ENCODE measurements at regions not wholly inside any gene's neighbourhood (a gene's known extent, or its start where the extent isn't known, plus 50 kb on each side); places are given as distances from the start of the nearest gene placed in this dataset.
"Not testable (repeated sequence)": the region's sequence is repeated elsewhere in the genome, so short reads cannot be mapped to it uniquely, and the experiment has no call there.

DNA sequence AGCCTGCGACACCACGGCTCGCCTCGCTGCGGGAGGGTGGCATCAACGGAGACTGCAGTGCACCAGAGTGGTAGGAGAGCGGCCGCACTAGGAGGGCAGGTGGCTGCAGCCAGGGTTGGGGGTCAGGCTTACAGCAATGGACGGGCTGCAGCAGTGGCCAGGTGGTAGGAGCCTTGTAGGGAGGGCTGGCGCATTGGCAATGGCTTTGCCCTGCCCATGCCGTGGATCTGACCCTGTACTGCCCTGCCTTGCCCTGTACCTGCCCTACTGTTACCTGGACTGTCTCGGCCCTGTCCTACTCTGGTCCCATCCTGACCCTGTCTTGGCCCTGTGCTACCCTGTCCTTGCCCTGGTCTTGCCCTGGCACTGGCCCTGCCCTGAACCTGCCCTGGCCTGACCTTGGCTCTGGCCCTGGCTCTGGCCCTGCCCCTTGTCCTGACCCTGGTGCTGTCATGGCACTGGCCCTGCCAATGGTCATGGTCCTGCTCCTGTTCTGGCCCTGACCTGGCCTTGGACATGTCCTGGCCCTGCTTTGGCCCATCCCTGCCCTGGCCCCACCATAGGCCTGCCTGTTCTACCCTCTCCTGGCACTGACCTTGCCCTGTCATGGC is 240.0 kb downstream of the GOLGA6L6 start:
- not testable (repeated sequence) for H2AK5ac ChIP-seq (ENCODE audit: low read length); H3K79me2 ChIP-seq (ENCODE audit: control insufficient read depth, insufficient read depth, low read length); H2BK120ac ChIP-seq (ENCODE audit: low read depth, low read length); H3K4me2 ChIP-seq (ENCODE audit: low read length); H2BK5ac ChIP-seq (ENCODE audit: low read length); H3K79me1 ChIP-seq (ENCODE audit: low read length); H4K5ac ChIP-seq (ENCODE audit: low read length); H3K4me1 ChIP-seq (ENCODE audit: control insufficient read depth, low read depth, low read length); H3K23ac ChIP-seq (ENCODE audit: low read length); H3K56ac ChIP-seq (ENCODE audit: low read length); DNase-seq; H3K36me3 ChIP-seq (ENCODE audit: control insufficient read depth, insufficient read depth, low read length); H2BK15ac ChIP-seq (replicated peaks; ENCODE audit: low read depth); H3K9ac ChIP-seq (ENCODE audit: low read length); H3K4me3 ChIP-seq (ENCODE audit: low read length); H3K27ac ChIP-seq (ENCODE audit: low read depth, low read length); H3K4ac ChIP-seq (ENCODE audit: low read depth, low read length); H3K18ac ChIP-seq (ENCODE audit: low read length); H3K27me3 ChIP-seq (ENCODE audit: insufficient read depth, low read length, poor library complexity); H4K8ac ChIP-seq (ENCODE audit: low read depth, low read length)
- WGBS (ENCODE audit: extremely low coverage, insufficient coverage, low lambda C conversion rate): no CpG with 5 or more reads among the region's 12 CpGs

- H2AK5ac ChIP-seq (ENCODE audit: low read length); H3K9ac ChIP-seq (ENCODE audit: low read length); H4K5ac ChIP-seq (ENCODE audit: low read length); H2BK120ac ChIP-seq (ENCODE audit: low read depth, low read length); H3K56ac ChIP-seq (ENCODE audit: low read length); H3K4ac ChIP-seq (ENCODE audit: low read depth, low read length); H2BK5ac ChIP-seq (ENCODE audit: low read length); H3K4me2 ChIP-seq (ENCODE audit: low read length); H3K4me1 ChIP-seq (ENCODE audit: control insufficient read depth, low read depth, low read length); H2BK15ac ChIP-seq (replicated peaks; ENCODE audit: low read depth); H3K4me3 ChIP-seq (ENCODE audit: low read length); H3K23ac ChIP-seq (ENCODE audit: low read length); DNase-seq; H3K18ac ChIP-seq (ENCODE audit: low read length); H3K79me1 ChIP-seq (ENCODE audit: low read length); H3K79me2 ChIP-seq (ENCODE audit: control insufficient read depth, insufficient read depth, low read length); H3K27ac ChIP-seq (ENCODE audit: low read depth, low read length); H3K27me3 ChIP-seq (ENCODE audit: insufficient read depth, low read length, poor library complexity); H4K8ac ChIP-seq (ENCODE audit: low read depth, low read length); H3K36me3 ChIP-seq (ENCODE audit: control insufficient read depth, insufficient read depth, low read length): not testable (repeated sequence)
- no CpG with 5 or more reads among the region's 4 CpGs for WGBS (ENCODE audit: extremely low coverage, insufficient coverage, low lambda C conversion rate)
Observed at GRCh38 chr15:20301041-20301390, 240.6 kb downstream of the GOLGA6L6 start.

DNA sequence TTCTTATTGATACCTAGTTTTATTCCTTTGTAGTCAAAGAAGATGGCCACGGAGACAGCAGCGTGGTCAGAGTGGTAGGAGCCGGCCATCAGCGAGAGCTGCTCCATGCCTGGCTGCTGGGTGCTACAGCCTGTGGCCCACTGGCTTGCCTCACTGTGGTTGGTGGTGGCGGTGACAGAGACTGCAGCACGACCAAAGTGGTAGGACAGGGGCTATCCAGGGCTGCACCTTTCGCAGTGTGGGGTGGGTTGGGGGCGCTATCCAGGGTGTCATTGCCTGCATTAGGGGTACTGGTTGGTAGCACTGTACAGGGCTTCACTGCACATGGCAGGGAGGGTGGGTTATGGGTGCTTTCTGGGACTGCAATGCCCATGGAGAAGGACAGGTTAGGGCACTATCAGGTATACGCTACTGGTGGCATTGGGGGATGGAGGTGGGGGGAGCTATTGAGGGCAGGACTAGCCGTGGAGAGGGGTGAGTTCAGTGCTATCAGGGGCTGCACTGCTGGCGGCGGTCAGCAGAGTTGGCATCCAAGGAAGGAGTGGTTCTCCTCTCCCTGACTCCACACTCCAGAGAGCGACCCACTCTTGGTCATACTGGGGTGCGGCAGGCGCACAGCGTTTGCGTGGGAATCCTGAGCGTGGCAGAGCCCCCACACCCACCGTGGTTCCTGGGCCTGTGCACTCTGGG is 241.1 kb downstream of the GOLGA6L6 start:
- not testable (repeated sequence) for H3K56ac ChIP-seq (ENCODE audit: low read length); H3K9ac ChIP-seq (ENCODE audit: low read length); H3K79me2 ChIP-seq (ENCODE audit: control insufficient read depth, insufficient read depth, low read length); H2BK5ac ChIP-seq (ENCODE audit: low read length); H4K5ac ChIP-seq (ENCODE audit: low read length); H3K27ac ChIP-seq (ENCODE audit: low read depth, low read length); H3K23ac ChIP-seq (ENCODE audit: low read length); DNase-seq; H3K27me3 ChIP-seq (ENCODE audit: insufficient read depth, low read length, poor library complexity); H3K4me1 ChIP-seq (ENCODE audit: control insufficient read depth, low read depth, low read length); H3K4me2 ChIP-seq (ENCODE audit: low read length); H3K4ac ChIP-seq (ENCODE audit: low read depth, low read length); H3K18ac ChIP-seq (ENCODE audit: low read length); H3K36me3 ChIP-seq (ENCODE audit: control insufficient read depth, insufficient read depth, low read length); H4K8ac ChIP-seq (ENCODE audit: low read depth, low read length); H2BK15ac ChIP-seq (replicated peaks; ENCODE audit: low read depth); H3K79me1 ChIP-seq (ENCODE audit: low read length); H2BK120ac ChIP-seq (ENCODE audit: low read depth, low read length); H2AK5ac ChIP-seq (ENCODE audit: low read length); H3K4me3 ChIP-seq (ENCODE audit: low read length)
- no CpG with 5 or more reads among the region's 19 CpGs for WGBS (ENCODE audit: extremely low coverage, insufficient coverage, low lambda C conversion rate)

DNA sequence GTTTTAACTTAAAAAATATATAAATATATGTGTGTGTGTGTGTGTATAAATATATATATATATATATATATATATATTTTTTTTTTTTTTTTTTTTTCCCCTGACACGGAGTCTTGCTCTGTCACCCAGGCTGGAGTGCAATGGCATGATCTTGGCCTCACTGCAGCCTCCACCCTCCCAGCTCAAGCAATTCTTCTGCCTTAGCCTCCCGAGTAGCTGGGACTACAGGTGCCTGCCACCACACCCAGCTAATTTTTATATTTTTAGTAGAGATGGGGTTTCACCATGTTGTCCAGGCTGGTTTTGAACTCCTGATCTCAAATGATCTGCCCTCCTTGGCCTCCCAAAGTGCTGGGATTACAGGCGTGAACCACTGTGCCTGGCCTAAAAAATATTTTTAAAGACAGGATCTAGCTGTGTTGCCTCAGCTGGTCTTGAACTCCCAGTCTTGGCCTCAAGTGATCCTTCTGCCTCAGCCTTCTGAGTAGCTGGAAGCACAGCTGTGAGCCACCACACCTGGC is 243.9 kb downstream of the GOLGA6L6 start:
- H2BK15ac ChIP-seq (replicated peaks; ENCODE audit: low read depth); H3K4ac ChIP-seq (ENCODE audit: low read depth, low read length); H3K18ac ChIP-seq (ENCODE audit: low read length); H3K36me3 ChIP-seq (ENCODE audit: control insufficient read depth, insufficient read depth, low read length); H4K8ac ChIP-seq (ENCODE audit: low read depth, low read length); H3K56ac ChIP-seq (ENCODE audit: low read length); H3K79me2 ChIP-seq (ENCODE audit: control insufficient read depth, insufficient read depth, low read length); H3K9ac ChIP-seq (ENCODE audit: low read length); H2AK5ac ChIP-seq (ENCODE audit: low read length); H3K23ac ChIP-seq (ENCODE audit: low read length); H3K79me1 ChIP-seq (ENCODE audit: low read length); H3K4me3 ChIP-seq (ENCODE audit: low read length); H3K4me1 ChIP-seq (ENCODE audit: control insufficient read depth, low read depth, low read length); H4K5ac ChIP-seq (ENCODE audit: low read length); H2BK5ac ChIP-seq (ENCODE audit: low read length); H2BK120ac ChIP-seq (ENCODE audit: low read depth, low read length); H3K27me3 ChIP-seq (ENCODE audit: insufficient read depth, low read length, poor library complexity); DNase-seq; H3K4me2 ChIP-seq (ENCODE audit: low read length); H3K27ac ChIP-seq (ENCODE audit: low read depth, low read length): not testable (repeated sequence)
- no CpG with 5 or more reads among the region's 3 CpGs for WGBS (ENCODE audit: extremely low coverage, insufficient coverage, low lambda C conversion rate)

- not testable (repeated sequence) for H2BK120ac ChIP-seq (ENCODE audit: low read depth, low read length); H3K36me3 ChIP-seq (ENCODE audit: control insufficient read depth, insufficient read depth, low read length); H3K79me1 ChIP-seq (ENCODE audit: low read length); H2BK15ac ChIP-seq (replicated peaks; ENCODE audit: low read depth); H3K79me2 ChIP-seq (ENCODE audit: control insufficient read depth, insufficient read depth, low read length); H2AK5ac ChIP-seq (ENCODE audit: low read length); H3K18ac ChIP-seq (ENCODE audit: low read length); H3K4ac ChIP-seq (ENCODE audit: low read depth, low read length); H3K27me3 ChIP-seq (ENCODE audit: insufficient read depth, low read length, poor library complexity); H2BK5ac ChIP-seq (ENCODE audit: low read length); H3K23ac ChIP-seq (ENCODE audit: low read length); H3K27ac ChIP-seq (ENCODE audit: low read depth, low read length); H3K4me1 ChIP-seq (ENCODE audit: control insufficient read depth, low read depth, low read length); H4K8ac ChIP-seq (ENCODE audit: low read depth, low read length); H4K5ac ChIP-seq (ENCODE audit: low read length); H3K4me3 ChIP-seq (ENCODE audit: low read length); H3K4me2 ChIP-seq (ENCODE audit: low read length); H3K9ac ChIP-seq (ENCODE audit: low read length); DNase-seq; H3K56ac ChIP-seq (ENCODE audit: low read length)
- no CpG with 5 or more reads among the region's 8 CpGs for WGBS (ENCODE audit: extremely low coverage, insufficient coverage, low lambda C conversion rate)
Observed at GRCh38 chr15:20296261-20296660, 245.3 kb downstream of the GOLGA6L6 start.

Measured in mesendoderm (in vitro differentiated cells).